Liver (tissue), 8 donors: ENCODE measurements at regions not wholly inside any gene's neighbourhood (a gene's known extent, or its start where the extent isn't known, plus 50 kb on each side); places are given as distances from the start of the nearest gene placed in this dataset.

Experiments
- DNase-seq: peaks from one replicate; pipeline ENCODE4 v3.0.0-alpha.2; 2017; ENCODE audit warnings: low spot score
- H3K27ac ChIP-seq, 2 donors: one replicate each; pipeline ENCODE4 v1.7.0; 2013; ENCODE audit warnings: inconsistent platforms in 2 of 2, low read length in 2 of 2, control low read depth in 1 of 2, low read depth in 1 of 2, mild to moderate bottlenecking in 1 of 2
- H3K27me3 ChIP-seq, 4 donors: one replicate each; pipeline versions ENCODE4 v1.6.1 to v1.7.0; 2013; ENCODE audit warnings: low read length in 3 of 4, inconsistent platforms in 1 of 4, mild to moderate bottlenecking in 1 of 4, moderate library complexity in 1 of 4; ENCODE audit not compliant: control insufficient read depth in 4 of 4, insufficient read depth in 4 of 4
- H3K36me3 ChIP-seq, 4 donors: one replicate each; pipeline versions ENCODE4 v1.6.1 to v1.7.0; 2013; ENCODE audit warnings: low read length in 3 of 4, mild to moderate bottlenecking in 3 of 4, low read depth in 1 of 4, moderate library complexity in 1 of 4; ENCODE audit not compliant: control insufficient read depth in 4 of 4, insufficient read depth in 3 of 4
- H3K4me1 ChIP-seq, 4 donors: one replicate each; pipeline versions ENCODE4 v1.6.1 to v1.7.0; 2013; ENCODE audit warnings: low read length in 3 of 4, mild to moderate bottlenecking in 3 of 4, moderate library complexity in 1 of 4; ENCODE audit not compliant: control insufficient read depth in 4 of 4, insufficient read depth in 4 of 4
- H3K4me3 ChIP-seq, 3 donors: one replicate each; pipeline versions ENCODE4 v1.6.1 to v1.7.0; 2013; ENCODE audit warnings: low read length in 3 of 3, control low read depth in 1 of 3, low read depth in 1 of 3, mild to moderate bottlenecking in 1 of 3
- H3K9ac ChIP-seq, 2 donors: one replicate each; pipeline ENCODE4 v1.7.0; 2013; ENCODE audit warnings: low read length in 2 of 2, mild to moderate bottlenecking in 2 of 2, moderate library complexity in 2 of 2, control low read depth in 1 of 2, low read depth in 1 of 2
- H3K9me3 ChIP-seq, 4 donors: one replicate each; pipeline versions ENCODE4 v1.6.1 to v1.7.0; 2013; ENCODE audit warnings: low read length in 3 of 4; ENCODE audit not compliant: control insufficient read depth in 4 of 4
- ATF3 ChIP-seq: IDR thresholded peaks from 2 replicates; pipeline ENCODE4 v1.6.1; 2016; ENCODE audit warnings: antibody characterized with exemption
- EGR1 ChIP-seq, 2 donors: IDR thresholded peaks; 2 replicates each; pipeline ENCODE4 v1.6.1; 2016 to 2018; ENCODE audit warnings: antibody characterized with exemption in 2 of 2, low read depth in 2 of 2
- FOXA1 ChIP-seq: IDR thresholded peaks from 2 replicates; pipeline ENCODE4 v1.6.1; 2016; ENCODE audit warnings: antibody characterized with exemption
- FOXA2 ChIP-seq: IDR thresholded peaks from 2 replicates; pipeline ENCODE4 v1.6.1; 2016; ENCODE audit warnings: antibody characterized with exemption
- GABPA ChIP-seq, 2 donors: IDR thresholded peaks in 1 of 2; conservative IDR thresholded peaks in 1 of 2; 2 replicates each; pipeline ENCODE4 v1.6.1; 2016; ENCODE audit warnings: antibody characterized with exemption in 2 of 2, mild to moderate bottlenecking in 1 of 2, moderate library complexity in 1 of 2
- HNF4A ChIP-seq, 2 donors: conservative IDR thresholded peaks; 2 replicates each; pipeline ENCODE4 v1.6.1; 2016; ENCODE audit warnings: antibody characterized with exemption in 2 of 2, mild to moderate bottlenecking in 2 of 2
- HNF4G ChIP-seq: IDR thresholded peaks from 2 replicates; pipeline ENCODE4 v1.6.1; 2016; ENCODE audit warnings: antibody characterized with exemption
- JUND ChIP-seq, 2 donors: IDR thresholded peaks; 2 replicates each; pipeline ENCODE4 v1.6.1; 2016; ENCODE audit warnings: antibody characterized with exemption in 2 of 2
- MAX ChIP-seq: IDR thresholded peaks from 2 replicates; pipeline ENCODE4 v1.6.1; 2016; ENCODE audit warnings: antibody characterized with exemption
- NR2F2 ChIP-seq: IDR thresholded peaks from 2 replicates; pipeline ENCODE4 v1.6.1; 2016; ENCODE audit warnings: antibody characterized with exemption
- RAD21 ChIP-seq, 2 donors: IDR thresholded peaks; 2 replicates each; pipeline ENCODE4 v1.6.1; 2016; ENCODE audit warnings: antibody characterized with exemption in 2 of 2, mild to moderate bottlenecking in 2 of 2
- RXRA ChIP-seq, 2 donors: IDR thresholded peaks; 2 replicates each; pipeline ENCODE4 v1.6.1; 2017 to 2018; ENCODE audit warnings: antibody characterized with exemption in 2 of 2, mild to moderate bottlenecking in 1 of 2
- SP1 ChIP-seq: IDR thresholded peaks from 2 replicates; pipeline ENCODE4 v1.6.1; 2018; ENCODE audit warnings: antibody characterized with exemption, mild to moderate bottlenecking
- TAF1 ChIP-seq: conservative IDR thresholded peaks from 2 replicates; pipeline ENCODE4 v1.6.1; 2016; ENCODE audit warnings: antibody characterized with exemption, mild to moderate bottlenecking
- YY1 ChIP-seq: IDR thresholded peaks from 2 replicates; pipeline ENCODE4 v1.6.1; 2016; ENCODE audit warnings: antibody characterized with exemption, mild to moderate bottlenecking
- WGBS: extraction: QIAGEN DNeasy Blood & Tissue Kit; methylation state at CpG from one replicate; pipeline ENCODE4 v1.1.7; 2013; 5-methylcytosine and 5-hydroxymethylcytosine counted together
- TF ChIP-seq, protein P1 (sequence below): IDR thresholded peaks from 2 replicates; pipeline ENCODE4 v1.6.1; 2016; ENCODE audit warnings: antibody characterized with exemption
- TF ChIP-seq, protein P2 (sequence below): IDR thresholded peaks from 2 replicates; pipeline ENCODE4 v1.6.1; 2016; ENCODE audit warnings: antibody characterized with exemption, mild to moderate bottlenecking
- TF ChIP-seq, protein P3 (sequence below): fragments of 150-350 bp; IDR thresholded peaks from 2 replicates; pipeline ENCODE4 v1.5.1; 2017; ENCODE audit warnings: improper control_type of control experiment, low read depth, low read length; ENCODE audit not compliant: missing input control
- donor health status: healthy.
- donor health status: healthy.
- donor health status: healthy.
- donor health status: healthy.
- donor health status: healthy.

GRCh38 chrX:16312761-16313623 lies 145.7 kb downstream of the MAGEB17 start (continued):
- TF ChIP-seq, protein P1, sequence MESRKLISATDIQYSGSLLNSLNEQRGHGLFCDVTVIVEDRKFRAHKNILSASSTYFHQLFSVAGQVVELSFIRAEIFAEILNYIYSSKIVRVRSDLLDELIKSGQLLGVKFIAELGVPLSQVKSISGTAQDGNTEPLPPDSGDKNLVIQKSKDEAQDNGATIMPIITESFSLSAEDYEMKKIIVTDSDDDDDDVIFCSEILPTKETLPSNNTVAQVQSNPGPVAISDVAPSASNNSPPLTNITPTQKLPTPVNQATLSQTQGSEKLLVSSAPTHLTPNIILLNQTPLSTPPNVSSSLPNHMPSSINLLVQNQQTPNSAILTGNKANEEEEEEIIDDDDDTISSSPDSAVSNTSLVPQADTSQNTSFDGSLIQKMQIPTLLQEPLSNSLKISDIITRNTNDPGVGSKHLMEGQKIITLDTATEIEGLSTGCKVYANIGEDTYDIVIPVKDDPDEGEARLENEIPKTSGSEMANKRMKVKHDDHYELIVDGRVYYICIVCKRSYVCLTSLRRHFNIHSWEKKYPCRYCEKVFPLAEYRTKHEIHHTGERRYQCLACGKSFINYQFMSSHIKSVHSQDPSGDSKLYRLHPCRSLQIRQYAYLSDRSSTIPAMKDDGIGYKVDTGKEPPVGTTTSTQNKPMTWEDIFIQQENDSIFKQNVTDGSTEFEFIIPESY = no peak
- TF ChIP-seq ATF3 (no peak), JUND (IDR thresholded peaks at IDR 0.05) (no peak), MAX (no peak), HNF4G (no peak), FOXA1 (no peak), TAF1 (no peak)

- H3K36me3 ChIP-seq = no peaks in the 10 kb centered on the region
- H3K4me1 ChIP-seq = no peaks in the 10 kb centered on the region
- DNase-seq = no peak
- H3K9ac ChIP-seq = no peak overlapping the region
- no peaks in the 10 kb centered on the region for H3K9me3 ChIP-seq
- H3K27ac ChIP-seq = no peak overlapping the region
- no peak overlapping the region for H3K4me3 ChIP-seq
- no peaks in the 10 kb centered on the region for H3K27me3 ChIP-seq
- whole genome bisulfite sequencing = 75% methylated on average over 4 of the region's 4 CpGs
- TF ChIP-seq RXRA (IDR thresholded peaks at IDR 0.05) (no peak), JUND (IDR thresholded peaks at IDR 0.05) (no peak), GABPA (IDR thresholded peaks at IDR 0.05 in 1 of 2, conservative IDR thresholded peaks at IDR 0.05 in 1 of 2) (no peak), HNF4A (conservative IDR thresholded peaks at IDR 0.05) (no peak), NR2F2 (no peak), SP1 (no peak), MAX (no peak), RAD21 (IDR thresholded peaks at IDR 0.05) (no peak), YY1 (no peak), TAF1 (no peak), ATF3 (no peak), EGR1 (IDR thresholded peaks at IDR 0.05; ENCODE audit: low read depth in 2 of 2) (no peak), HNF4G (no peak), FOXA2 (no peak), FOXA1 (no peak)
- TF ChIP-seq, protein P2, sequence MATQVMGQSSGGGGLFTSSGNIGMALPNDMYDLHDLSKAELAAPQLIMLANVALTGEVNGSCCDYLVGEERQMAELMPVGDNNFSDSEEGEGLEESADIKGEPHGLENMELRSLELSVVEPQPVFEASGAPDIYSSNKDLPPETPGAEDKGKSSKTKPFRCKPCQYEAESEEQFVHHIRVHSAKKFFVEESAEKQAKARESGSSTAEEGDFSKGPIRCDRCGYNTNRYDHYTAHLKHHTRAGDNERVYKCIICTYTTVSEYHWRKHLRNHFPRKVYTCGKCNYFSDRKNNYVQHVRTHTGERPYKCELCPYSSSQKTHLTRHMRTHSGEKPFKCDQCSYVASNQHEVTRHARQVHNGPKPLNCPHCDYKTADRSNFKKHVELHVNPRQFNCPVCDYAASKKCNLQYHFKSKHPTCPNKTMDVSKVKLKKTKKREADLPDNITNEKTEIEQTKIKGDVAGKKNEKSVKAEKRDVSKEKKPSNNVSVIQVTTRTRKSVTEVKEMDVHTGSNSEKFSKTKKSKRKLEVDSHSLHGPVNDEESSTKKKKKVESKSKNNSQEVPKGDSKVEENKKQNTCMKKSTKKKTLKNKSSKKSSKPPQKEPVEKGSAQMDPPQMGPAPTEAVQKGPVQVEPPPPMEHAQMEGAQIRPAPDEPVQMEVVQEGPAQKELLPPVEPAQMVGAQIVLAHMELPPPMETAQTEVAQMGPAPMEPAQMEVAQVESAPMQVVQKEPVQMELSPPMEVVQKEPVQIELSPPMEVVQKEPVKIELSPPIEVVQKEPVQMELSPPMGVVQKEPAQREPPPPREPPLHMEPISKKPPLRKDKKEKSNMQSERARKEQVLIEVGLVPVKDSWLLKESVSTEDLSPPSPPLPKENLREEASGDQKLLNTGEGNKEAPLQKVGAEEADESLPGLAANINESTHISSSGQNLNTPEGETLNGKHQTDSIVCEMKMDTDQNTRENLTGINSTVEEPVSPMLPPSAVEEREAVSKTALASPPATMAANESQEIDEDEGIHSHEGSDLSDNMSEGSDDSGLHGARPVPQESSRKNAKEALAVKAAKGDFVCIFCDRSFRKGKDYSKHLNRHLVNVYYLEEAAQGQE = no peak
- TF ChIP-seq, protein P1 = no peak
- TF ChIP-seq, protein P3, sequence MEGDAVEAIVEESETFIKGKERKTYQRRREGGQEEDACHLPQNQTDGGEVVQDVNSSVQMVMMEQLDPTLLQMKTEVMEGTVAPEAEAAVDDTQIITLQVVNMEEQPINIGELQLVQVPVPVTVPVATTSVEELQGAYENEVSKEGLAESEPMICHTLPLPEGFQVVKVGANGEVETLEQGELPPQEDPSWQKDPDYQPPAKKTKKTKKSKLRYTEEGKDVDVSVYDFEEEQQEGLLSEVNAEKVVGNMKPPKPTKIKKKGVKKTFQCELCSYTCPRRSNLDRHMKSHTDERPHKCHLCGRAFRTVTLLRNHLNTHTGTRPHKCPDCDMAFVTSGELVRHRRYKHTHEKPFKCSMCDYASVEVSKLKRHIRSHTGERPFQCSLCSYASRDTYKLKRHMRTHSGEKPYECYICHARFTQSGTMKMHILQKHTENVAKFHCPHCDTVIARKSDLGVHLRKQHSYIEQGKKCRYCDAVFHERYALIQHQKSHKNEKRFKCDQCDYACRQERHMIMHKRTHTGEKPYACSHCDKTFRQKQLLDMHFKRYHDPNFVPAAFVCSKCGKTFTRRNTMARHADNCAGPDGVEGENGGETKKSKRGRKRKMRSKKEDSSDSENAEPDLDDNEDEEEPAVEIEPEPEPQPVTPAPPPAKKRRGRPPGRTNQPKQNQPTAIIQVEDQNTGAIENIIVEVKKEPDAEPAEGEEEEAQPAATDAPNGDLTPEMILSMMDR = no peak
Measured at GRCh38 chrX:16316331-16316730, 149.1 kb downstream of the MAGEB17 start.
